ENCODE measurements at regions not wholly inside any gene's neighbourhood (a gene's known extent, or its start where the extent isn't known, plus 50 kb on each side); places are given as distances from the start of the nearest gene placed in this dataset.

- Histone ChIP-seq H3K36me3 (ENCODE audit: insufficient read depth, low read length) (no peaks in the 10 kb centered on the region), H3K4me1 (ENCODE audit: insufficient read depth, low read length, severe bottlenecking) (no peaks in the 10 kb centered on the region), H3K4me2 (ENCODE audit: low read length) (no peak overlapping the region), H3F3A (ENCODE audit: insufficient read depth, low read length) (no peaks in the 10 kb centered on the region), H3K4me3 (ENCODE audit: low read depth, low read length, poor library complexity, severe bottlenecking) (no peak overlapping the region), H4K20me1 (ENCODE audit: insufficient read depth, low read length) (no peaks in the 10 kb centered on the region), H2AFZ (ENCODE audit: low read length) (no peak overlapping the region), H3K79me2 (ENCODE audit: insufficient read depth, low read length) (no peaks in the 10 kb centered on the region), H3K9ac (ENCODE audit: low read length) (no peak overlapping the region), H3K27ac (ENCODE audit: low read depth, low read length, poor library complexity, severe bottlenecking) (no peak overlapping the region), H3K27me3 (ENCODE audit: insufficient read depth, low read length) (no peaks in the 10 kb centered on the region), H3K9me3 (ENCODE audit: low read length) (no peaks in the 10 kb centered on the region), H3K9me2 (ENCODE audit: low read depth, low read length) (no peaks in the 10 kb centered on the region)
- TF ChIP-seq EZH2 (IDR thresholded peaks at IDR 0.05; ENCODE audit: borderline replicate concordance, low read length): no peak
- no peak for TF ChIP-seq CTCF (IDR thresholded peaks at IDR 0.05; ENCODE audit: low read length)
Observed at GRCh38 chr6:166745801-166746668, 119.0 kb upstream of the RPS6KA2 start.

- no peaks in the 10 kb centered on the region for H4K20me1 ChIP-seq (ENCODE audit: insufficient read depth, low read length)
- H2AFZ ChIP-seq (ENCODE audit: low read length): no peak overlapping the region
- H3K4me1 ChIP-seq (ENCODE audit: insufficient read depth, low read length, severe bottlenecking): no peaks in the 10 kb centered on the region
- no peaks in the 10 kb centered on the region for H3K9me2 ChIP-seq (ENCODE audit: low read depth, low read length)
- no peak overlapping the region for H3K9ac ChIP-seq (ENCODE audit: low read length)
- H3K9me3 ChIP-seq (ENCODE audit: low read length): no peaks in the 10 kb centered on the region
- no peak overlapping the region for H3K27ac ChIP-seq (ENCODE audit: low read depth, low read length, poor library complexity, severe bottlenecking)
- H3K27me3 ChIP-seq (ENCODE audit: insufficient read depth, low read length): no peaks in the 10 kb centered on the region
- no peak for TF ChIP-seq CTCF (IDR thresholded peaks at IDR 0.05; ENCODE audit: low read length)
- TF ChIP-seq EZH2 (IDR thresholded peaks at IDR 0.05; ENCODE audit: borderline replicate concordance, low read length): no peak
- no peaks in the 10 kb centered on the region for H3K79me2 ChIP-seq (ENCODE audit: insufficient read depth, low read length)
- H3K4me2 ChIP-seq (ENCODE audit: low read length): no peak overlapping the region
- no peaks in the 10 kb centered on the region for H3K36me3 ChIP-seq (ENCODE audit: insufficient read depth, low read length)
- no peaks in the 10 kb centered on the region for H3F3A ChIP-seq (ENCODE audit: insufficient read depth, low read length)
- no peak overlapping the region for H3K4me3 ChIP-seq (ENCODE audit: low read depth, low read length, poor library complexity, severe bottlenecking)
Observed at GRCh38 chr6:166744223-166745134, 117.4 kb upstream of the RPS6KA2 start.

- Histone ChIP-seq H3K9me2 (ENCODE audit: low read depth, low read length) (no peaks in the 10 kb centered on the region), H3K9me3 (ENCODE audit: low read length) (no peaks in the 10 kb centered on the region), H3K27ac (ENCODE audit: low read depth, low read length, poor library complexity, severe bottlenecking) (no peak overlapping the region), H3K4me3 (ENCODE audit: low read depth, low read length, poor library complexity, severe bottlenecking) (no peak overlapping the region), H3K4me1 (ENCODE audit: insufficient read depth, low read length, severe bottlenecking) (no peaks in the 10 kb centered on the region), H2AFZ (ENCODE audit: low read length) (no peak overlapping the region), H3F3A (ENCODE audit: insufficient read depth, low read length) (no peaks in the 10 kb centered on the region), H4K20me1 (ENCODE audit: insufficient read depth, low read length) (no peaks in the 10 kb centered on the region), H3K79me2 (ENCODE audit: insufficient read depth, low read length) (no peaks in the 10 kb centered on the region), H3K4me2 (ENCODE audit: low read length) (no peak overlapping the region), H3K27me3 (ENCODE audit: insufficient read depth, low read length) (no peaks in the 10 kb centered on the region), H3K36me3 (ENCODE audit: insufficient read depth, low read length) (no peaks in the 10 kb centered on the region), H3K9ac (ENCODE audit: low read length) (no peak overlapping the region)
- TF ChIP-seq EZH2 (IDR thresholded peaks at IDR 0.05; ENCODE audit: borderline replicate concordance, low read length) (no peak), CTCF (IDR thresholded peaks at IDR 0.05; ENCODE audit: low read length) (no peak)
Observed at GRCh38 chr6:166743406-166744222, 116.6 kb upstream of the RPS6KA2 start.

Data from OCI-LY1 (cell line).